ENCODE measurements at regions not wholly inside any gene's neighbourhood (a gene's known extent, or its start where the extent isn't known, plus 50 kb on each side); places are given as distances from the start of the nearest gene placed in this dataset.

DNA sequence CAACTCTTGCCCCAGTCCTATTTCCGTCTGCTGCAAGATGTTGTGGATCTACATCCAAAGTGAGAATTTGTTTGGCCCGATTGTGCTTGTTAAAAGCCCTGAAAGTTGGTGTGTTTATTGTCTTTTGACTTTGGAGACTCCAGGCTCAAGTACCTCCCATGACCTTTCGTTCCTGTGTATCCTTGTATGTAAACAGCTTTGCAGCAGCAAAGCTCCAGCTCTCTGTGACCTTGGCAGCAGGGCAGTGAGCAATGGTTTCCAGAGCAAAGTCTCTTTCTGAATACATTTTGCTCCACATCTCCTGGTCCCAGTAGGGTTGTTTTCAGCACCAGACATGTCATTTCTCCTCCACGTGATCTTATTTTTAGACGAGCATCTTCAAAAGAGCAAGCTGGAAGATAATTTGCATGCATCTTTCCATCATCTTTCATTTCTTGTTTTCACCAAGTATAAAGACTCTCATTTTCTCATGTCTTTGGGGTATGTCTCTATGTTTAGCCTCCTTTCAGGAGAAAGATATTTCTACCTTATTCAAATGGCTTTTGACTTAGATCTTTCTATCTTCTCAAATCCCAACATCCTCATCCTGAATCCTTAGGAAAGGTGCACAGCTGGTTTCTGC is 68.1 kb upstream of the ERCC6L2 start:
- H3K36me3 ChIP-seq (ENCODE audit: control insufficient read depth, insufficient read depth, low read length) = no peaks in the 10 kb centered on the region
- no peak overlapping the region for H3K9ac ChIP-seq (ENCODE audit: low read length)
- H3K4me3 ChIP-seq (ENCODE audit: low read length) = no peak overlapping the region
- H3K27ac ChIP-seq (ENCODE audit: low read depth, low read length) = no peak overlapping the region
- no peaks in the 10 kb centered on the region for H3K27me3 ChIP-seq (ENCODE audit: control insufficient read depth, insufficient read depth, low read length)
- H3K4me1 ChIP-seq (ENCODE audit: control insufficient read depth, insufficient read depth, low read length) = peaks cover 3% of the 10 kb centered on the region

GRCh38 chr9:95803197-95803596 is 72.3 kb upstream of the ERCC6L2 start:
- Histone ChIP-seq H3K27ac (ENCODE audit: low read depth, low read length) (no peak overlapping the region), H3K4me3 (ENCODE audit: low read length) (no peak overlapping the region), H3K4me1 (ENCODE audit: control insufficient read depth, insufficient read depth, low read length) (peaks cover 3% of the 10 kb centered on the region), H3K36me3 (ENCODE audit: control insufficient read depth, insufficient read depth, low read length) (no peaks in the 10 kb centered on the region), H3K27me3 (ENCODE audit: control insufficient read depth, insufficient read depth, low read length) (no peaks in the 10 kb centered on the region), H3K9ac (ENCODE audit: low read length) (no peak overlapping the region)

GRCh38 chr9:95801797-95802196 is 73.7 kb upstream of the ERCC6L2 start:
- H3K4me1 ChIP-seq (ENCODE audit: control insufficient read depth, insufficient read depth, low read length) = no peaks in the 10 kb centered on the region
- H3K9ac ChIP-seq (ENCODE audit: low read length) = no peak overlapping the region
- no peaks in the 10 kb centered on the region for H3K27me3 ChIP-seq (ENCODE audit: control insufficient read depth, insufficient read depth, low read length)
- no peak overlapping the region for H3K27ac ChIP-seq (ENCODE audit: low read depth, low read length)
- H3K4me3 ChIP-seq (ENCODE audit: low read length) = no peak overlapping the region
- no peaks in the 10 kb centered on the region for H3K36me3 ChIP-seq (ENCODE audit: control insufficient read depth, insufficient read depth, low read length)

DNA sequence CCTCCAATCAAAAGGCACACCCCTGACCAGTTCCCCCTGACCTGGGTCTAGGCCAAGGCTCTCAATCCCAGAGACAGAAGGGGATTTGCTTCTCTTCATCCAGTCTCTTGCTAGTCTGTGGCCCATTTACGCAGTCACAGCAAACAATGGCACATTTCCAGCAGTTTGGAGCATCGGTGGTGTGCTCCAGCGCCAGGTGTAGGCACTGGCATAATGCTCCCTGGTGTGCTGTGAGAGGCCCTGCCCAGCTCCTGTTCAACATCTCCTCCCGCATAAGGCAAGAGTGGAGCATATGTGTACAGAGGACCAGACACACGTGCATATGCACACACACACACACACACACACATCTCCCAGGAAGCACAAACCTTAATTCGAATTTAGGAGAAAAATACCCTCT is 79.5 kb upstream of the ERCC6L2 start:
- no peak overlapping the region for H3K27ac ChIP-seq (ENCODE audit: low read depth, low read length)
- no peaks in the 10 kb centered on the region for H3K4me1 ChIP-seq (ENCODE audit: control insufficient read depth, insufficient read depth, low read length)
- H3K27me3 ChIP-seq (ENCODE audit: control insufficient read depth, insufficient read depth, low read length) = no peaks in the 10 kb centered on the region
- no peaks in the 10 kb centered on the region for H3K36me3 ChIP-seq (ENCODE audit: control insufficient read depth, insufficient read depth, low read length)
- no peak overlapping the region for H3K9ac ChIP-seq (ENCODE audit: low read length)
- H3K4me3 ChIP-seq (ENCODE audit: low read length) = no peak overlapping the region

DNA sequence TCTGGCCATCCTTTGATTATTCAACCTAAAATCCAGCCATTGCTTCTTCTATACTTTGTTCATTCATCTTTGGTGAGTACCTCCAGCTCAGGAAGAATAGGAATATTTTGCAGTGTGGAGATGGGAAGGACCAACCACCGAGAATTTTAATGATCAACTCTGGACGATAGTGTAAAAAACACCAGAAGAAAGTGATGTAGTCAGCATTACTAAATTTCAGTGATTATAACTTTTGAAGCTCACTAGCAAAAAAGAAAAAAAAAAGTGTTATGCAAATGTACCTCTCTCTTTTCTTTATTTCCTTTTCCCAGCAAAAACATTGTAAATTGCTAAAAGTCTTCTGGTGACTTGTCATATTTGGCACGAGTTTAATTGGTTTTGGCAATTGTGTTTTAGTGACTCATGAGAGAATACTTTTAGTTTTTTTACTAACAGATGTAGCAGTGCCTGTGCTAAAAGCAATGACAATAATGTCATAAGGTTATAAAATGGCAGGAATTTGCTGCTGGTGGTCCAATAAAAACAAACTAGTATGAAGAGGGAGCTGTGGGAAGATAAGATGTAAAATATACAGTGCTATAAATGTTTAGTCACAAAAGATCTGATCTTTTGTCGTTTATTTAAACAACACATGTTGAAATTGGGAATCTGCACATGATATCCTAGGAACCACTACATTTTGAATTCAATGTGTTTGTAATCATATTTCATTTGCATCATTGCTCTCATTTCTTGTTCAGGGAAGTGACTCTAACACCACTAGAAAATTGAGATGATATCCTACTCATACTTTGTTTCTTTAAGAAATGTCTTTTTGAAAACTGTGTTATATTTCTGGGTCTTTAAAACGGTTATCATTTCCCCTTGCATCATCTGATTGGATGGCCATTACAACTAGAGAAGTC is 81.3 kb upstream of the ERCC6L2 start:
- Histone ChIP-seq H3K27ac (ENCODE audit: low read depth, low read length) (no peak overlapping the region), H3K27me3 (ENCODE audit: control insufficient read depth, insufficient read depth, low read length) (no peaks in the 10 kb centered on the region), H3K36me3 (ENCODE audit: control insufficient read depth, insufficient read depth, low read length) (no peaks in the 10 kb centered on the region), H3K4me1 (ENCODE audit: control insufficient read depth, insufficient read depth, low read length) (no peaks in the 10 kb centered on the region), H3K4me3 (ENCODE audit: low read length) (no peak overlapping the region), H3K9ac (ENCODE audit: low read length) (no peak overlapping the region)

- no peaks in the 10 kb centered on the region for H3K27me3 ChIP-seq (ENCODE audit: control insufficient read depth, insufficient read depth, low read length)
- no peaks in the 10 kb centered on the region for H3K36me3 ChIP-seq (ENCODE audit: control insufficient read depth, insufficient read depth, low read length)
- H3K9ac ChIP-seq (ENCODE audit: low read length) = no peak overlapping the region
- H3K4me3 ChIP-seq (ENCODE audit: low read length) = no peak overlapping the region
- H3K27ac ChIP-seq (ENCODE audit: low read depth, low read length) = no peak overlapping the region
- no peaks in the 10 kb centered on the region for H3K4me1 ChIP-seq (ENCODE audit: control insufficient read depth, insufficient read depth, low read length)
These were observed 83.8 kb upstream of the ERCC6L2 start for GRCh38 chr9:95791695-95792094.

DNA sequence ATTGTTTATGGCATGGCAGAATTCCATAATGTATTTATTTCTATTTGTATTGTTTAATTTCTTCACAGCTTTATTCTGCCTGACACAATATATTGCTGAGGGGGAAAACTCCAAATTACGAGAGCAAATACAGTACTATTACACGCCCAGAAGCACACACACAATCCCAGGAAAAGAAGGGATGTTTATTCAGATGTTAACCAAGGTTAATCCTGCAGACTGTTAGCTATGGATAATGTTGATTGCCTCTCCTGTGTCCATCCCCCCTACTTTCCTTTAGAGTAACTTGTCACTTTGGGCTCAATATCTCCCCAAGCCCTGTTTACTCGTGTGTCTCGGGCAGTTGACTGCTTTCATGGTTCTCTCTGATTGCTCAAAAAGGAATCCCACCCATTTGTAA is 84.2 kb upstream of the ERCC6L2 start:
- H3K27me3 ChIP-seq (ENCODE audit: control insufficient read depth, insufficient read depth, low read length) = no peaks in the 10 kb centered on the region
- H3K27ac ChIP-seq (ENCODE audit: low read depth, low read length) = no peak overlapping the region
- H3K4me1 ChIP-seq (ENCODE audit: control insufficient read depth, insufficient read depth, low read length) = no peaks in the 10 kb centered on the region
- no peak overlapping the region for H3K9ac ChIP-seq (ENCODE audit: low read length)
- H3K4me3 ChIP-seq (ENCODE audit: low read length) = no peak overlapping the region
- no peaks in the 10 kb centered on the region for H3K36me3 ChIP-seq (ENCODE audit: control insufficient read depth, insufficient read depth, low read length)

DNA sequence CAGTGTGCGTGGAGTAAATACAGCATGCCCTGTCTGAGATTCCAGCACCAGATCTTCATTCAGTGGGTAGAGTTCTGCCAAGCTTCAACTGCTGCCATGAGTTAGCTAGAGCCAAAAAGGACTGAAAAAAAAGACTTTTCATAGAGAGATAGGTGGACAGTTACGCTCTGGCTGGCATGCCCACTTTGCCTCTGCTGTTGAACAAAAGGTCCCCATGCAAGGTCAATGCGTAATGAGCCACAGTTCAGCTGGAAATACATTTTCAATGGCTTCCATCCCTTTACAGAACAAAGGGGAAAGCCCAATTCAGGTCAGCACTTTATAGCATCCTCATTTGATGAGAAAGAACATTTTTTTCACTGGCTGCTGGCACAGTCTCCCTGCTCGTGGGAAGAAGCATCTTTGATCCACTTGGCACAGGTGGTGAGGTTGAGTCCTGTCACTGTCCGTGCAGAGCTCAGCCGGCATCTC is 86.9 kb upstream of the ERCC6L2 start:
- Histone ChIP-seq H3K27me3 (ENCODE audit: control insufficient read depth, insufficient read depth, low read length) (no peaks in the 10 kb centered on the region), H3K4me1 (ENCODE audit: control insufficient read depth, insufficient read depth, low read length) (no peaks in the 10 kb centered on the region), H3K9ac (ENCODE audit: low read length) (no peak overlapping the region), H3K36me3 (ENCODE audit: control insufficient read depth, insufficient read depth, low read length) (no peaks in the 10 kb centered on the region), H3K27ac (ENCODE audit: low read depth, low read length) (peak overlapping the region; percentile 8), H3K4me3 (ENCODE audit: low read length) (no peak overlapping the region)

DNA sequence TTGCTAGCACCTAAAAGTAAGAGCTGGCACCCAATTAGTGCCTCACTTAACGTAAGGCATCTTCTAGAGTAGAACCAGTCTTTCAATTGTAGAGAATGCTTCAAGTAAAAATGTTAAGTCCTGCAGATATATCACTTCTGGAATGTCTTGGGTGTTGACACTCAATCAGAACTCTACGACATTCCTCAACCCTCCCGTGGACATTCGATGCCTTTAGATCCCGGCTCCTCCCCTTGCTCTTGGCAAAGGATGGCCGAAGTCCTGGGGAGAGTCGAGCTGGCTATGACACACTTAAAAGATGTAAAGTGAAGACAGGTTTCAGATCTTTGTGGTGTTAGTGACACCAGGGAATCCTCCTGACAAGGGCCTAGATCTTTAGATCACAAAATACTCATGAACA is 87.5 kb upstream of the ERCC6L2 start:
- Histone ChIP-seq H3K4me1 (ENCODE audit: control insufficient read depth, insufficient read depth, low read length) (no peaks in the 10 kb centered on the region), H3K27ac (ENCODE audit: low read depth, low read length) (no peak overlapping the region), H3K27me3 (ENCODE audit: control insufficient read depth, insufficient read depth, low read length) (no peaks in the 10 kb centered on the region), H3K4me3 (ENCODE audit: low read length) (no peak overlapping the region), H3K36me3 (ENCODE audit: control insufficient read depth, insufficient read depth, low read length) (no peaks in the 10 kb centered on the region), H3K9ac (ENCODE audit: low read length) (no peak overlapping the region)

- no peaks in the 10 kb centered on the region for H3K36me3 ChIP-seq (ENCODE audit: control insufficient read depth, insufficient read depth, low read length)
- no peak overlapping the region for H3K4me3 ChIP-seq (ENCODE audit: low read length)
- H3K27ac ChIP-seq (ENCODE audit: low read depth, low read length) = no peak overlapping the region
- no peaks in the 10 kb centered on the region for H3K4me1 ChIP-seq (ENCODE audit: control insufficient read depth, insufficient read depth, low read length)
- H3K27me3 ChIP-seq (ENCODE audit: control insufficient read depth, insufficient read depth, low read length) = no peaks in the 10 kb centered on the region
- H3K9ac ChIP-seq (ENCODE audit: low read length) = no peak overlapping the region
These were observed 90.3 kb upstream of the ERCC6L2 start for GRCh38 chr9:95785209-95785608.

GRCh38 chr9:95784318-95784717 is 91.2 kb upstream of the ERCC6L2 start:
- no peak overlapping the region for H3K4me3 ChIP-seq (ENCODE audit: low read length)
- no peak overlapping the region for H3K27ac ChIP-seq (ENCODE audit: low read depth, low read length)
- H3K9ac ChIP-seq (ENCODE audit: low read length) = no peak overlapping the region
- H3K36me3 ChIP-seq (ENCODE audit: control insufficient read depth, insufficient read depth, low read length) = no peaks in the 10 kb centered on the region
- H3K4me1 ChIP-seq (ENCODE audit: control insufficient read depth, insufficient read depth, low read length) = no peaks in the 10 kb centered on the region
- H3K27me3 ChIP-seq (ENCODE audit: control insufficient read depth, insufficient read depth, low read length) = no peaks in the 10 kb centered on the region

DNA sequence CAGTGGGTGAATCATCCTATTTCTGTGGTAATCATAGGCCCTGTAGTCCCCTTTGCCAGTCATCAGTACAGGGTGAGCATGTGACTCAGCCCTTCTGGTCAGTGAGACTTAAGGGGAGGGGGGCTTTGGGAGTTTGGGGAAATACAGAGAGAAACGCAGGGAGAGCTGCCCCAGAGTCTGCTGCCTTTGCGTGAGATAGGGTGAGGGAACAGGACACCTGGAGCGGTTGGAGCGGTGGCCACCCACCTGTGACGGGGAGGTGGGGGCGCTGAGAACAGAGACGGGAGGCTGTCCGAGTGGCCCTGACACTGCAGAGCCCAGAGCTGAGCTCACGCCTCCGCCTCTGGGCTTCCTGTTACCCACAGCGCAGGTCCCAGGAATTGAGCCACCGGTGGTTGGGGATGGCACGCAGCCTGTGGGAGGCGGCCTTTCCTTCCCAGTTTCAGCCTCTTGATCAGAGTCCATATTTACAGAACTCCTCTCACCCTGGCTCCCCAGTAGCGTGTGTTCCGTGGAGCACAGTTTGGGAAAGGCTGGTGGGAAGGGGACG is 92.0 kb upstream of the ERCC6L2 start:
- no peaks in the 10 kb centered on the region for H3K4me1 ChIP-seq (ENCODE audit: control insufficient read depth, insufficient read depth, low read length)
- no peaks in the 10 kb centered on the region for H3K27me3 ChIP-seq (ENCODE audit: control insufficient read depth, insufficient read depth, low read length)
- no peaks in the 10 kb centered on the region for H3K36me3 ChIP-seq (ENCODE audit: control insufficient read depth, insufficient read depth, low read length)
- H3K27ac ChIP-seq (ENCODE audit: low read depth, low read length) = no peak overlapping the region
- no peak overlapping the region for H3K4me3 ChIP-seq (ENCODE audit: low read length)
- H3K9ac ChIP-seq (ENCODE audit: low read length) = no peak overlapping the region

Data from rectal smooth muscle tissue (tissue), 1 donor.